ENCODE measurements at regions not wholly inside any gene's neighbourhood (a gene's known extent, or its start where the extent isn't known, plus 50 kb on each side); places are given as distances from the start of the nearest gene placed in this dataset.

- TF ChIP-seq, protein P1, sequence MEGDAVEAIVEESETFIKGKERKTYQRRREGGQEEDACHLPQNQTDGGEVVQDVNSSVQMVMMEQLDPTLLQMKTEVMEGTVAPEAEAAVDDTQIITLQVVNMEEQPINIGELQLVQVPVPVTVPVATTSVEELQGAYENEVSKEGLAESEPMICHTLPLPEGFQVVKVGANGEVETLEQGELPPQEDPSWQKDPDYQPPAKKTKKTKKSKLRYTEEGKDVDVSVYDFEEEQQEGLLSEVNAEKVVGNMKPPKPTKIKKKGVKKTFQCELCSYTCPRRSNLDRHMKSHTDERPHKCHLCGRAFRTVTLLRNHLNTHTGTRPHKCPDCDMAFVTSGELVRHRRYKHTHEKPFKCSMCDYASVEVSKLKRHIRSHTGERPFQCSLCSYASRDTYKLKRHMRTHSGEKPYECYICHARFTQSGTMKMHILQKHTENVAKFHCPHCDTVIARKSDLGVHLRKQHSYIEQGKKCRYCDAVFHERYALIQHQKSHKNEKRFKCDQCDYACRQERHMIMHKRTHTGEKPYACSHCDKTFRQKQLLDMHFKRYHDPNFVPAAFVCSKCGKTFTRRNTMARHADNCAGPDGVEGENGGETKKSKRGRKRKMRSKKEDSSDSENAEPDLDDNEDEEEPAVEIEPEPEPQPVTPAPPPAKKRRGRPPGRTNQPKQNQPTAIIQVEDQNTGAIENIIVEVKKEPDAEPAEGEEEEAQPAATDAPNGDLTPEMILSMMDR (IDR thresholded peaks at IDR 0.05), result no peak
- TF ChIP-seq POLR2A (IDR thresholded peaks at IDR 0.05), result no peak
Measured at GRCh38 chr4:15299627-15300026, 128.2 kb upstream of the C1QTNF7 start.

Measured in body of pancreas (tissue), 4 donors.